Stimulated activated CD4-positive, alpha-beta T cell treated with anti-CD3 and anti-CD28 coated beads, Interleukin-2, amount 100 ng/mL, for 24 hours (primary cell): ENCODE measurements at regions not wholly inside any gene's neighbourhood (a gene's known extent, or its start where the extent isn't known, plus 50 kb on each side); places are given as distances from the start of the nearest gene placed in this dataset.
"Not testable (repeated sequence)": the region's sequence is repeated elsewhere in the genome, so short reads cannot be mapped to it uniquely, and the experiment has no call there.

Source experiments
- DNase-seq, 2 donors: peaks; one replicate each; pipeline ENCODE4 v3.0.0-alpha.2; 2020

DNA sequence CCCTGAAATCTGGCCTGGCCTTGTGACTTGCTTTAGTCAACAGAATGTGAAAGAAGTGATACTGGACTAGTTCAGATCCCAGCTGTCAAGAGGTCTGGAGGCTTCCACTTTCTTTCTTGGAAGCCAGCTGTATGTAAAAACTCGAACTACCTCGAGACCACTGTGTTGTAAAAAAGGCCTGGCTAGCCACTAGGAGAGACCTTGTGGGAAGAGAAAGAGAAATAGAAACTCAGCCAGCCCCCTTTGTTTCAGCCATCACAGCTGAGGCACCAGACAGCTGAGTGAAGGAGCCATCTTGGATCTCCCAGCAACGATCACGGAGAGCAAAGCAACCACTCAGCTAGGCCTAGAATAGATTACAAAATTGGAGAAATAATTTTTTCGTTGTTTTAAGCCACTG lies 324.9 kb upstream of the TCF4 start:
- DNase-seq, result no peak

DNA sequence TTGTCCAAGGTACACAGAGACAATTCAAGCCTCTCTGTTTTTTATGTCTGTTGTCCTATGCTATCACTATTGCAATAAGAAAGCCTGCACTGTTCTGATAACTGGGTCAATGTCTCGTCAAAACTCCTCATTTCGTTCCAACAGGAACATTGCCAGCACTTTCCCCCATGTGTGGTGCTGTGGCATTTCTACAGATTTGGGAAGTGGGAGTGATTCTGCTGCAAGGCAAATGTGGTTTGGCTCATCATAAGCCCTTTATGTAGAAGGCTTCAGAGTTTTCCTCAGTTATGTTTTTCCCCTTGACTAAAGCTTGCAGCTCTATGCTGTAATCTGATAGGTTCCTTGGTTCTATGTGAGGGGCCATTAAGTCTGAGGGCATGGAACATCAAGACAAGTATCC lies 324.1 kb upstream of the TCF4 start:
- DNase-seq, result no peak

DNA sequence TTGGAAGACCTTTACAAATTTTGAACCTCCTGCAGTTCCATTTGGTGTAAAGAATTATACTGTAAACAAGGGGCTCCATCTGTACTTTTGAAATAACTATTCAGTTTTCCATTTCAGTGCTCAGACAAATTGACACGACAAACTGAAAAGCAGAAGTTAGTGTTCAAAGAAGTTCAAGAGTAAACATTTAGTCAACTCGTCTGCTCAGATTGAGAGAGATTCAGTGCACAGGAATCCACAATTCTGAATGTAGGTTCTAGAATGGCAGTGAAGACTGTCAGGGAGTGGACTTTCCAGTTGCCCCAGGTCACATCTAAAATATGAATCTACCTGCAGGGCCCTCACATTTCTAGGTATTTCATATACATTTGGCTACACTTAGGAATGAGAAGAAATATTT lies 322.3 kb upstream of the TCF4 start:
- DNase-seq, result no peak

DNA sequence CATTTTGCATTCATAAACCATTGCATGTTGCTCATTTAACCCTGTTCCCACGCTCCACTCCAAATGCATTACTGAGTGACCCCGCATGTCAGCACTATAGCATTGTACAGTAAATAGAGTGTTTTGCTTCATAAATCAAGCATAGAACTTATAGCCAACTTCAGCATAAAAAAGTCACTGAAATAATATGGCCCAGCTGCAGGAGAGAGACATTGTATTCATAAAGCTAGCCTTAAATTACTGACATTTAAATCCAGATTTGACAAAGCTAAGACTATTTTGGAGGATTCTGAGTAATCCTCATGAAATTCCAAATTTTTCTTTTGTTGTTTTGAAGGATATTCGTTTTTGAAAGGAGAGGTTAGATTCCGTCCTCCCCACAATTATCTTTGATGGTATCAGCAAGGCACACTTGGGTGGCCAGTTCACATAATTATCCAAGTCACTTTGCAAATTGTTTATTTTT lies 320.9 kb upstream of the TCF4 start:
- no peak for DNase-seq

- no peak for DNase-seq
Observed at GRCh38 chr18:55907453-55908175, 319.6 kb upstream of the TCF4 start.

DNA sequence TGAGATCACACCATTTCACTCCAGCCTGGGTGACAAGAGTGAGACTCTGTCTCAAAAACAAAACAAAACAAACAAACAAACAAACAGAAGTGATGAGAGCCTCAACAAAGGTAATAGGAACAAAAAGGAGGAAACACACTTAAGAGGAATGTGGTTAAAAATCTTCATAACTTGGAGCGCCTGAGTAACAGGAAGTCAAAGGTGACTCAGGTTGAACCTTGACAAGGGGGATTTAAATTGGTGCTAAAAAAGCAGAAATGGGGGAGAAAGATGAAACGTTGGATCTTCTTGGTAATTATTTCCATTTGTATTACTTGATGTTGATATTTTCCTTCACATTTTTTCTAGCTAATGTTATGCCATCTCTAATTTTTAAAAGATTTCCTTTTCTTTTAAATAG lies 318.5 kb upstream of the TCF4 start:
- no peak for DNase-seq

DNA sequence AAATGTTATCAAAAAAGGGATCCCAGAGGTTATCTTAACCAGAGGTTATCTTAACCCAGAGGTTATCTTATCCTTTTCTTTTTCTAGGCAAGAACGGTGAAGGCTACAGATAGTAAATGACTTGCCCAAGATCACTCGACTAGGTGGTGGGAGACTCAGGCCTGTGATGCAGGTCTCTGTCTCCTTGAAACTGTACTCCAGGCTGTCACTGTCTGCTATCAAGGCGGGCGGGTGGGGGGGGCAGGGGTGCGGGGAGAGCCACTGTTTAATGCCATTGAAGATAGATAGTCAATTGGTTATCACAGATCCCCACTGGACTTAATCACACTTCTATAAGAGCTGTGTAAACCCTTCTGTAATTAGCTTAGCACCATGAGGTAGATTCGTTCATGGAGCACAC lies 315.9 kb upstream of the TCF4 start:
- no peak for DNase-seq

GRCh38 chr18:55900380-55900779 lies 312.4 kb upstream of the TCF4 start:
- DNase-seq, result no peak

GRCh38 chr18:55897091-55897689 lies 309.2 kb upstream of the TCF4 start:
- no peak for DNase-seq

DNA sequence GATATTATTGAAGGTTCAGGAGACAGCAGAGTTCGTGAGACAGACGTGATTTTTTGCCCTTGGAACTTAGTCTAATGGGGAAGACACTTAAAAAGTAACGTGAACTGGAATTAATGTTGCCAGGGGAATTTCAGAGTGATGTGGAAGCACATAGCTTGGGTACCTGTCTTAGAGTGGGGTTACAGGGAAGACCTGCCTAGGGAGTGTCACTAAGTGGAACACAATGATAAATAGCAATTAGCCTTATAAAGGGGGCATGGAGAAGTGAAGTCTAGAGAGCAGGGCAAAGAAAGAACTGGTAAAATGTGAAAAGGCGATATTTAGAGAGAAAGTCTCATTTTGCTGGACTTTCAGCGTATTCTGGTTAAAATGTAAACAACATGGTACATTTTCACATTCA lies 306.0 kb upstream of the TCF4 start:
- DNase-seq, result no peak

GRCh38 chr18:55892862-55893813 lies 305.1 kb upstream of the TCF4 start:
- not testable (repeated sequence) for DNase-seq

DNA sequence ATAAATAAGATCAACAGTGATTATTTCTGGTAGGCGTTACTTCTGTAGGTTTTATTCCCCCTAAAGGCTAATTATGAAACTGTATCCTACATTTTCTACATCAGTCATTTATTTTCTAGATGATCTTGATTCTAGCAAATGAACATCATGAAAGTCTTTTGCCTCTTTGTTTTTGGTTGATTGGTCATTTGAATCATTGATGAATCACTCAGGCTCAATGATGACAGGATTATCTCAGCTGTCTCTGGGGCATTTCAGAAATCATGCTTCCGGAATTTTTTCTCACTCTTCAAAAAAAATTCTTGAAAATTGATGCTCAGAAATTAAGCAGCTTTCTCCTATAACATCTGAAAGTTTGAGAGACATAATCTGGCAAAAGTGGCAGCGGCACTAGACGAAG lies 298.9 kb upstream of the TCF4 start:
- no peak for DNase-seq

DNA sequence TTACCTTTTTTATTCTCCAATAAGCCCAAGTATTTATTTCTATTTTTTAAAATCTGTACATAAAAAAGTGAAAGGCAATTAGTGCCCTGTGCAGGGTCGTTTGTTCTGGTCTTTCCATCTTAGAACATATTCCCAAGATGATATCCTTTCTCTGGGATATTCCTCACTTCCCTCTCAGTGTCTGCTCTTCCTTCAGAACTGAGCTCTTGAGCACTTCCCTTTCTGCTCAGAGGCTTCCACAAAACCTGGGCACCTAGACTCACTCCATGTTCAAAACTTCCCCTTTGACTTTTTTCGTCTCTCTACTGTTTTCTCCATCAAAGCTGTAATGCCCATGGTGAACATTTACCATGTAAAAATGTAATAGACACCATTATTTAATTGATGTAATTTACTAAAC lies 296.5 kb upstream of the TCF4 start:
- no peak for DNase-seq

DNA sequence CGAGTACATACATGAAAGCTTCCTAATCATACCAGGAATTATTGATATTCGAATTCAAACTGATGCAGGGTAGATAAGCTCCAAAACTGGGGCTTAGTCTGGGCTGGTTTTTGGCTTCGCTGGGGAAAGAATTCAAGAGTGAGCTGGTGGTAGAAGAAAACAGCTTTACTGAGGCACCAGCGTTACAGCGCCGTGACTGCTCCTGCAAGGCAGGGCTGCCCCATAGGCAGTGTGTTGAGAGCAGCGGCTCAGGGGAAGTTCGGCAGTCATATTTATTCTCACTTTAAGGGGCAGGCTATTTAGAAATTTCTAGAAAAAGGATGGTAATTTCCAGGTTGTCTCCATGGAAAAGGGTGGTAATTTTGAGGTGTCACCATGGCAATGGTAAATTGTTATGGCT lies 292.6 kb upstream of the TCF4 start:
- no peak for DNase-seq

DNA sequence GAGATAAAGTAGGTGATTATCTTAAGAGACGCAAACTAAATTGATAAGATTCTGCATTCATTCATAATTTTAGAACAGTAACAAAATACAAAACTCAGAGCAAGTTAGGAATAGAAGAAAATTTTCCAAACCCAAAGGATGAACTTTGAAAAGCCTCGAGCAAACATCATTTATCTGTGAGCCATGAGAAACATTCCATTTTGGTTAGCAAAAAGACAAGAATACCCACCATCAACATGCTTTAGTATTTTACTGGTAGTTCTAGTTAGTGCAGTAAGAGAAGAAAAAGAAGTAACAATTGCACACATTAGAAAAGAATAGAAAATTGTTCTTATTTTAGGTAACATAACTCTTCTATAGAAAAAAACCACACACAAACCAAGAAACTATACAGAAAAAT lies 291.3 kb upstream of the TCF4 start:
- DNase-seq, result no peak

DNA sequence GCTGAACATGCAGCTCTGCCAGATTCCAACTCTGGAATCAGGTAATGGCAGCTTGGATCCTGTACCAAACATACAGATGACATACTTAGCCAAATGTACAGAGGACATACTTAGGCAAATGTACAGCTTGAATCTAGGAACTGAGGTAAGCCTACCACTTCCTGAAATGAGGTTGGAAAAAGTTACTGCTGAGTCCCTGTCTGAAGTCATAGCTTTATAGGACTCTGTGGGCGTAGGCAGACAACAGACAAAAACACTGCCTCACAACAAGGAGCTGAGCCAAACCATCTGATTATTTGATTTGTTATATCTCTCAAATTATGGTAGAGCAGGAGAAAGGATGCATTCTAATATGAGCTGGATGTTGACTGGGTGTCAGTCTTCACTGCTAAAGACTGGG lies 290.2 kb upstream of the TCF4 start:
- DNase-seq, result no peak

GRCh38 chr18:55877321-55877720 lies 289.3 kb upstream of the TCF4 start:
- no peak for DNase-seq

DNA sequence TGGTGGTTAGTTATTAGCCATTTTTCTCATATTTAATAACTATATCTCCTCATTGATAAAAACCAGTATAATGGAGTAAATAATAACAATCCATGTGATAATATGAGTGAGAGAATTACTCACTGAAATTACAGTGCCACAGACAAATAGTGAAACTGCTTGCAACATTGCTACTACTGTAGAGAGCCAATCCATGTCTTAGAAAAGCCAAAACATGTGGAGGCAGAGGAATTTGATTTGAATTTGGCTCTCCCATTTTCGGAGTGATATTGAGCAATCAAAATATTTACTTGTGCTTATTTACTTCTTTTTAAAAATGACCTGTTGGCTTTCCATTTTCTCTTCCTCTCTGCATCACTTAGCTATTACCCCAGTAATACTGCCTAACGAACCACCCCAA lies 288.3 kb upstream of the TCF4 start:
- no peak for DNase-seq

DNA sequence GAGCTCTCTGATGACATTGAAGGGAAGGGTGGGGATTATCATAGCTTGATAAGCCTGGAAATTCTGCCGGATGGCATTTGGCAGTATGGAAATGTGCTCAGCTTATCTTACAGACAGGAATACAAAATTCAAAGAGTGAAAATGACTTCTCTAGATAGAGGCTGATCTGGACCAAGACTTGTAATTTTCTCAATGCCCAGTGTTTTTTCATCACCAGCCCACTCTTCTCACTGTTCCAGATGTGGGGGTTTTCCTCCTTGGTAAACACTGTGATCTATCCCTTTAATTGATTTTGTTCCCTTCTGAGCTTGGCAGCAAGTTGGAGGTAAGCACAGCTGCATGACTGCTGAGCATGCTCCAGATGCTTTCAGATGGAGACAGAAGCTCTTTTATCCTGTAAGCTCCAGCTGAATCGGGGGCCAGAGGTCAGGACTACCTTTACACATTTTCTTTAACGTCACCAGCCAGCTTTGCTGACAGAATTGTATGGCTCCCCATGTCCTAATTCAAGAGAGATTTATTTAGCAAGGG lies 287.4 kb upstream of the TCF4 start:
- no peak for DNase-seq

DNA sequence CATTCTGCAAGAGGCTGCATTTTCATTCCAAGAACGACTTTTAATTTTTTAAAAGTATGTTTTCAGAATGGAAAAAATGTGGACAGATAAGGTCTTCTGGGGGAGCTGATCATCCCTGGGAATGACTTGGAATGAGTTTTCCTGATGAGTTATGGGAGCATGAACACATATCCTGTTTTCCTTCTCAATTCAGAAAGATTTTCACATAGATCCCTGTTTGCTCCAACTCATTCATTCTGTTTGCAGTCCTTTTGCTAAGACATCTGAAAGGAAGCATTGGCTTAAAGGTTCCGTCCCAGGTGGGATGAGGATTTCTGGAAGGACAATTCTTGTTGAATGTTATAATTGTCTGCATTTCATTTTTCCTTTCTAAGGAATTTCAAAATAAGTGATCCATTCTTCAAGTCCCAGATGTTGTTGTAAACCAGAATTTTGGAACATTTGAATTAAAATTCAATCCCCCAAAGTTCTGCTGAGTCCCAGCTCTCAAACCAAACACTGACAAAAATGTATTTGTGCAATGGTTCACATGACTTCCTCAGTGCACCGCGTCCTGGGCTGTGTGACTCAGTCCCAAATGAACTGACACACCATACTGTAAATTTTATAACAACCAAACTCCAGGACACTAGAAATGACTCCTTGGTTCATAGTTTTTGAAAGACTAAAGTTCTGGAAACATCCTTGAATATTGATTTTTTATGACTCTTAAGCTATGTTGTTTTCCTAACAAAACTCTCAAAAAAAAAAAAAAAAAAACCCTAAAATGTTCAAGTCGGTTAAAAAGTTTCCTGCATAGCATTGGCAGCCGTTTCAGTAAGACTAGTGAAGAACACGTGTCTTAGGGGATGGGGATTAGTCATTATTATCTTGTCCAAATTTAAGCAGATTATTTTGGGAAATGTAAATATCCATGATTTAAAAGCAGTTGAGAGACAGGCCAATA lies 281.8 kb upstream of the TCF4 start:
- DNase-seq, result no peak

DNA sequence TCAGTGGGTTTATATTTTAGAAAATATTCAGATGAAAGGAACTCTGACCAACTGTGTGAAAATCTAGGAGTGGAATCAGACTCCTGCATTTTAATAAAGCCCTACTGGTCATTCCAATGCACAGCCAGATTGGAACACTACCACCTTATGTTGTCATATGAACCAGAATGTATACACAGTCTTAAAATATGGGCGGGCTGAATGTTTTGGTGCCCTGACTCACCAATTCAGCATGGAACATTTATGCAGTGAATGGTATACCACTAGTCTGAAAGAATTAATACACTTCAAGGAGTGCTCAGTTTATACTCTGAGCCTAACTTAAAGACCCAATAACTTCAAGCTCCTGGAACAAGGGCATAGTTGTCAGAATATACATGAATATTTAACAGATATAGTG lies 280.9 kb upstream of the TCF4 start:
- no peak for DNase-seq

DNA sequence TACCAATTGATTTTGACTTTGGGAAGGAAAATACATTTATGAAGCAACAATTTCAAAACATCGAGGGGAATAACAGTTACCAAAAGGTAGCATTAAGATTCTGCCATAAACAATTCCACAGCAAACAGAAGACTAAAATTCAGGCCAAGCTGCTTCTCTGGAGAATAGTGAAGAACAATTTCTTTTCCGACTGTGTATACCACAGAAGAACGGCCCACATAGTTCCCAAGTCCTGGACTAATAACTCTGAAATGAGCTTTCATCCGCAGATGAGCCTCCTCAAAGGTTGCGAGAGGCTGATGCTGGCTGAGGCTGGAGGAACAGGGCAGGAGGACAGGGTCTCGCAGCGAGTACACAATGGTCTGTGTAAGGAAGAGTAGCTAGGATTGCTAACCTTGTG lies 278.9 kb upstream of the TCF4 start:
- DNase-seq, result no peak
